Loucy (cell line): ENCODE measurements at regions not wholly inside any gene's neighbourhood (a gene's known extent, or its start where the extent isn't known, plus 50 kb on each side); places are given as distances from the start of the nearest gene placed in this dataset.

ENCODE experiments used
- H2AFZ ChIP-seq: fragments of 200-600 bp; sonication (generic); 2 replicates; pipeline ENCODE4 v1.6.0; 2016; ENCODE audit warnings: antibody characterized with exemption, mild to moderate bottlenecking, low read length, moderate library complexity
- H3F3A ChIP-seq: fragments of 200-600 bp; 2 replicates; pipeline ENCODE4 v1.6.0; 2016; ENCODE audit warnings: antibody characterized with exemption, low read depth, mild to moderate bottlenecking
- H3K27me3 ChIP-seq: fragments of 200-600 bp; sonication (generic); 2 replicates; pipeline ENCODE4 v1.6.1; 2014; ENCODE audit warnings: low read length, mild to moderate bottlenecking; ENCODE audit not compliant: insufficient read depth, poor library complexity, severe bottlenecking
- H3K36me3 ChIP-seq: fragments of 200-600 bp; sonication (generic); 2 replicates; pipeline ENCODE4 v1.6.1; 2016; ENCODE audit warnings: low read length; ENCODE audit not compliant: insufficient read depth
- H3K4me1 ChIP-seq: fragments of 200-600 bp; sonication (generic); 2 replicates; pipeline ENCODE4 v1.5.1; 2014; ENCODE audit warnings: low read length, mild to moderate bottlenecking; ENCODE audit not compliant: insufficient read depth, poor library complexity, severe bottlenecking
- H3K4me2 ChIP-seq: fragments of 200-600 bp; sonication (generic); 2 replicates; pipeline ENCODE4 v1.6.0; 2014; ENCODE audit warnings: antibody characterized with exemption, low read length, low read depth, mild to moderate bottlenecking; ENCODE audit not compliant: poor library complexity, severe bottlenecking
- H3K4me3 ChIP-seq: fragments of 200-600 bp; sonication (generic); 2 replicates; pipeline ENCODE4 v1.5.1; 2014; ENCODE audit warnings: low read length, mild to moderate bottlenecking, mixed read lengths; ENCODE audit not compliant: poor library complexity, severe bottlenecking
- H3K79me2 ChIP-seq: fragments of 200-600 bp; sonication (generic); 2 replicates; pipeline ENCODE4 v1.6.1; 2014; ENCODE audit warnings: low read length; ENCODE audit not compliant: insufficient read depth
- H3K9ac ChIP-seq: fragments of 200-600 bp; sonication (generic); 2 replicates; pipeline ENCODE4 v1.6.0; 2014; ENCODE audit warnings: mild to moderate bottlenecking, low read depth, low read length, moderate library complexity; ENCODE audit not compliant: poor library complexity, severe bottlenecking
- H3K9me2 ChIP-seq: fragments of 200-600 bp; sonication (generic); replicated peaks from 2 replicates; pipeline ENCODE4 v1.6.1; 2016; ENCODE audit warnings: low read depth, low read length, mixed read lengths
- H3K9me3 ChIP-seq: fragments of 200-600 bp; sonication (generic); 2 replicates; pipeline ENCODE4 v1.6.1; 2014; ENCODE audit warnings: mild to moderate bottlenecking, antibody characterized with exemption, low read length, low read depth; ENCODE audit not compliant: insufficient read depth
- H4K20me1 ChIP-seq: fragments of 200-600 bp; sonication (generic); 2 replicates; pipeline ENCODE4 v1.6.0; 2014; ENCODE audit warnings: antibody characterized with exemption, low read length, mild to moderate bottlenecking; ENCODE audit not compliant: insufficient read depth, poor library complexity, severe bottlenecking
- CTCF ChIP-seq: fragments of 200-600 bp; sonication (generic); conservative IDR thresholded peaks from 2 replicates; pipeline ENCODE4 v1.5.1; 2014; ENCODE audit warnings: mild to moderate bottlenecking, antibody characterized with exemption, low read length
- EZH2phosphoT487 ChIP-seq: fragments of 200-600 bp; IDR thresholded peaks from 2 replicates; pipeline ENCODE4 v1.6.1; 2018; ENCODE audit warnings: antibody characterized with exemption, mild to moderate bottlenecking, moderate library complexity, borderline replicate concordance

GRCh38 chr2:64850642-64851041 lies 138.6 kb upstream of the SLC1A4 start:
- Histone ChIP-seq H3K4me2 (no peak overlapping the region), H3K4me3 (no peak overlapping the region), H3K79me2 (no peaks in the 10 kb centered on the region), H3K9me3 (no peaks in the 10 kb centered on the region), H3K4me1 (peaks cover 7% of the 10 kb centered on the region), H3K36me3 (no peaks in the 10 kb centered on the region), H3K9ac (no peak overlapping the region), H4K20me1 (no peaks in the 10 kb centered on the region), H3K9me2 (no peaks in the 10 kb centered on the region), H3K27me3 (no peaks in the 10 kb centered on the region), H3F3A (no peaks in the 10 kb centered on the region), H2AFZ (no peak overlapping the region)
- TF ChIP-seq EZH2phosphoT487 (no peak), CTCF (no peak)

GRCh38 chr2:64852771-64853241 lies 136.4 kb upstream of the SLC1A4 start:
- peaks cover 7% of the 10 kb centered on the region for H3K4me1 ChIP-seq
- H4K20me1 ChIP-seq, result no peaks in the 10 kb centered on the region
- H3K4me3 ChIP-seq, result no peak overlapping the region
- peak overlapping the region; percentile 75 for H2AFZ ChIP-seq
- no peaks in the 10 kb centered on the region for H3K27me3 ChIP-seq
- H3F3A ChIP-seq, result no peaks in the 10 kb centered on the region
- no peaks in the 10 kb centered on the region for H3K36me3 ChIP-seq
- no peaks in the 10 kb centered on the region for H3K9me2 ChIP-seq
- no peaks in the 10 kb centered on the region for H3K79me2 ChIP-seq
- no peaks in the 10 kb centered on the region for H3K9me3 ChIP-seq
- no peak overlapping the region for H3K9ac ChIP-seq
- no peak for TF ChIP-seq CTCF
- no peak for TF ChIP-seq EZH2phosphoT487
- H3K4me2 ChIP-seq, result no peak overlapping the region

- Histone ChIP-seq H3K36me3 (no peaks in the 10 kb centered on the region), H3K9me3 (no peaks in the 10 kb centered on the region), H3K4me2 (no peak overlapping the region), H4K20me1 (no peaks in the 10 kb centered on the region), H3K4me1 (peaks cover 7% of the 10 kb centered on the region), H3K27me3 (no peaks in the 10 kb centered on the region), H3K79me2 (no peaks in the 10 kb centered on the region), H2AFZ (peak overlapping the region; percentile 75), H3K4me3 (no peak overlapping the region), H3K9me2 (no peaks in the 10 kb centered on the region), H3K9ac (no peak overlapping the region), H3F3A (no peaks in the 10 kb centered on the region)
- TF ChIP-seq EZH2phosphoT487, result no peak
- TF ChIP-seq CTCF, result no peak
Measured at GRCh38 chr2:64853306-64853705, 135.9 kb upstream of the SLC1A4 start.
